ENCODE measurements at regions not wholly inside any gene's neighbourhood (a gene's known extent, or its start where the extent isn't known, plus 50 kb on each side); places are given as distances from the start of the nearest gene placed in this dataset.

GRCh38 chr16:61024180-61024900 lies 1011.9 kb downstream of the CDH8 start:
- H3K27ac ChIP-seq (ENCODE audit: low read depth in 2 of 2, low read length in 2 of 2): no peak overlapping the region
- FAIRE-seq (no peak), DNase-seq (no peak)
- no peaks in the 10 kb centered on the region for H3K4me1 ChIP-seq (ENCODE audit: control insufficient read depth in 2 of 3, insufficient read depth in 2 of 3, low read depth in 1 of 3, low read length in 3 of 3)
- intact Hi-C loops (cut with DNase I): no loop called here
- H3K36me3 ChIP-seq (ENCODE audit: control insufficient read depth in 2 of 3, insufficient read depth in 3 of 3, low read length in 3 of 3): no peaks in the 10 kb centered on the region
- H3K27me3 ChIP-seq (ENCODE audit: control insufficient read depth, insufficient read depth, low read length): no peaks in the 10 kb centered on the region
- no peak for TF ChIP-seq CTCF (IDR thresholded peaks at IDR 0.05; ENCODE audit: borderline replicate concordance, extremely low read depth, insufficient read depth)
- H3K9ac ChIP-seq (ENCODE audit: low read length in 3 of 3): no peak overlapping the region
- no peak overlapping the region for H3K4me3 ChIP-seq (ENCODE audit: low read length in 3 of 3)
- H3K9me3 ChIP-seq (ENCODE audit: control insufficient read depth in 2 of 3, insufficient read depth in 1 of 3, low read length in 3 of 3): no peaks in the 10 kb centered on the region

- H3K4me1 ChIP-seq (ENCODE audit: control insufficient read depth in 2 of 3, insufficient read depth in 2 of 3, low read depth in 1 of 3, low read length in 3 of 3): no peaks in the 10 kb centered on the region
- intact Hi-C loops (cut with DNase I): no loop called here
- no peaks in the 10 kb centered on the region for H3K36me3 ChIP-seq (ENCODE audit: control insufficient read depth in 2 of 3, insufficient read depth in 3 of 3, low read length in 3 of 3)
- no peak overlapping the region for H3K27ac ChIP-seq (ENCODE audit: low read depth in 2 of 2, low read length in 2 of 2)
- H3K27me3 ChIP-seq (ENCODE audit: control insufficient read depth, insufficient read depth, low read length): no peaks in the 10 kb centered on the region
- TF ChIP-seq CTCF (IDR thresholded peaks at IDR 0.05; ENCODE audit: borderline replicate concordance, extremely low read depth, insufficient read depth): no peak
- H3K4me3 ChIP-seq (ENCODE audit: low read length in 3 of 3): no peak overlapping the region
- FAIRE-seq: no peak
- no peak for DNase-seq
- no peaks in the 10 kb centered on the region for H3K9me3 ChIP-seq (ENCODE audit: control insufficient read depth in 2 of 3, insufficient read depth in 1 of 3, low read length in 3 of 3)
- H3K9ac ChIP-seq (ENCODE audit: low read length in 3 of 3): no peak overlapping the region
Measured at GRCh38 chr16:61014869-61015268, 1021.4 kb downstream of the CDH8 start.

GRCh38 chr16:61007694-61008093 lies 1028.5 kb downstream of the CDH8 start:
- no peak for FAIRE-seq
- no peaks in the 10 kb centered on the region for H3K27me3 ChIP-seq (ENCODE audit: control insufficient read depth, insufficient read depth, low read length)
- H3K9ac ChIP-seq (ENCODE audit: low read length in 3 of 3): no peak overlapping the region
- H3K36me3 ChIP-seq (ENCODE audit: control insufficient read depth in 2 of 3, insufficient read depth in 3 of 3, low read length in 3 of 3): no peaks in the 10 kb centered on the region
- no peak for DNase-seq
- H3K9me3 ChIP-seq (ENCODE audit: control insufficient read depth in 2 of 3, insufficient read depth in 1 of 3, low read length in 3 of 3): no peaks in the 10 kb centered on the region
- TF ChIP-seq CTCF (IDR thresholded peaks at IDR 0.05; ENCODE audit: borderline replicate concordance, extremely low read depth, insufficient read depth): no peak
- H3K27ac ChIP-seq (ENCODE audit: low read depth in 2 of 2, low read length in 2 of 2): no peak overlapping the region
- intact Hi-C loops (cut with DNase I): no loop called here
- no peaks in the 10 kb centered on the region for H3K4me1 ChIP-seq (ENCODE audit: control insufficient read depth in 2 of 3, insufficient read depth in 2 of 3, low read depth in 1 of 3, low read length in 3 of 3)
- H3K4me3 ChIP-seq (ENCODE audit: low read length in 3 of 3): no peak overlapping the region

GRCh38 chr16:61005952-61006351 lies 1030.3 kb downstream of the CDH8 start:
- H3K27me3 ChIP-seq (ENCODE audit: control insufficient read depth, insufficient read depth, low read length): no peaks in the 10 kb centered on the region
- H3K27ac ChIP-seq (ENCODE audit: low read depth in 2 of 2, low read length in 2 of 2): no peak overlapping the region
- no peak for TF ChIP-seq CTCF (IDR thresholded peaks at IDR 0.05; ENCODE audit: borderline replicate concordance, extremely low read depth, insufficient read depth)
- intact Hi-C loops (cut with DNase I): no loop called here
- no peaks in the 10 kb centered on the region for H3K36me3 ChIP-seq (ENCODE audit: control insufficient read depth in 2 of 3, insufficient read depth in 3 of 3, low read length in 3 of 3)
- DNase-seq (no peak), FAIRE-seq (no peak)
- H3K9ac ChIP-seq (ENCODE audit: low read length in 3 of 3): no peak overlapping the region
- no peaks in the 10 kb centered on the region for H3K9me3 ChIP-seq (ENCODE audit: control insufficient read depth in 2 of 3, insufficient read depth in 1 of 3, low read length in 3 of 3)
- H3K4me1 ChIP-seq (ENCODE audit: control insufficient read depth in 2 of 3, insufficient read depth in 2 of 3, low read depth in 1 of 3, low read length in 3 of 3): no peaks in the 10 kb centered on the region
- no peak overlapping the region for H3K4me3 ChIP-seq (ENCODE audit: low read length in 3 of 3)

Data from kidney (tissue), 13 donors.